GM13976 (cell line): ENCODE measurements at regions not wholly inside any gene's neighbourhood (a gene's known extent, or its start where the extent isn't known, plus 50 kb on each side); places are given as distances from the start of the nearest gene placed in this dataset.

Source experiments
- DNase-seq: peaks from one replicate; pipeline ENCODE4 v3.0.0; 2012; ENCODE audit warnings: low spot score
- in situ Hi-C: fragments of 300-500 bp; cut with MboI; formaldehyde crosslinking; loops from one replicate; pipeline ENCODE4 v1.12.0; 2022; ENCODE audit warnings: low sequenced_read_pairs, mixed read lengths, inconsistent platforms; ENCODE audit not compliant: unreplicated experiment
- TF ChIP-seq, protein P1 (sequence below): IDR thresholded peaks from 2 replicates; pipeline ENCODE4 v1.5.1; 2012; ENCODE audit warnings: borderline replicate concordance, mild to moderate bottlenecking; ENCODE audit not compliant: insufficient read depth; ENCODE audit errors: extremely low read depth, missing control alignments, control extremely low read depth

DNA sequence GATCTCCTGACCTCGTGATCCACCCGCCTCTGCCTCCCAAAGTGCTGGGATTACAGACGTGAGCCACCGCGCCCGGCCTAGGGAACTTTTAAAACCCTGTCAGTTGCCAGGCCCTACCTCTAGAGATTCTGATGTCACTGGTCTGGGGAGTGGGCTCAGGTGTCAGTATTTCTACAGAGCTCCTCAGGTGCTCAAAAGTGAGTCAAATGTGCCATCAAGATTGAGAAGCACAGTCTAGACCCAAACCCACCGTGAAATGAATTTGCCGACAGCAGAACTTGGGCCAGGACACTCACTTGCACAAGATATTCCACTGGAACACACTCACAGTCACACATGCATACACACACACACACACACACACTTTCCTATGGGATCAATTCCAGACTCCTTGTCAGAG is 215.5 kb downstream of the RRAGC start:
- TF ChIP-seq, protein P1, sequence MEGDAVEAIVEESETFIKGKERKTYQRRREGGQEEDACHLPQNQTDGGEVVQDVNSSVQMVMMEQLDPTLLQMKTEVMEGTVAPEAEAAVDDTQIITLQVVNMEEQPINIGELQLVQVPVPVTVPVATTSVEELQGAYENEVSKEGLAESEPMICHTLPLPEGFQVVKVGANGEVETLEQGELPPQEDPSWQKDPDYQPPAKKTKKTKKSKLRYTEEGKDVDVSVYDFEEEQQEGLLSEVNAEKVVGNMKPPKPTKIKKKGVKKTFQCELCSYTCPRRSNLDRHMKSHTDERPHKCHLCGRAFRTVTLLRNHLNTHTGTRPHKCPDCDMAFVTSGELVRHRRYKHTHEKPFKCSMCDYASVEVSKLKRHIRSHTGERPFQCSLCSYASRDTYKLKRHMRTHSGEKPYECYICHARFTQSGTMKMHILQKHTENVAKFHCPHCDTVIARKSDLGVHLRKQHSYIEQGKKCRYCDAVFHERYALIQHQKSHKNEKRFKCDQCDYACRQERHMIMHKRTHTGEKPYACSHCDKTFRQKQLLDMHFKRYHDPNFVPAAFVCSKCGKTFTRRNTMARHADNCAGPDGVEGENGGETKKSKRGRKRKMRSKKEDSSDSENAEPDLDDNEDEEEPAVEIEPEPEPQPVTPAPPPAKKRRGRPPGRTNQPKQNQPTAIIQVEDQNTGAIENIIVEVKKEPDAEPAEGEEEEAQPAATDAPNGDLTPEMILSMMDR = no peak
- DNase-seq = no peak
- in situ Hi-C loops = no loop called here

DNA sequence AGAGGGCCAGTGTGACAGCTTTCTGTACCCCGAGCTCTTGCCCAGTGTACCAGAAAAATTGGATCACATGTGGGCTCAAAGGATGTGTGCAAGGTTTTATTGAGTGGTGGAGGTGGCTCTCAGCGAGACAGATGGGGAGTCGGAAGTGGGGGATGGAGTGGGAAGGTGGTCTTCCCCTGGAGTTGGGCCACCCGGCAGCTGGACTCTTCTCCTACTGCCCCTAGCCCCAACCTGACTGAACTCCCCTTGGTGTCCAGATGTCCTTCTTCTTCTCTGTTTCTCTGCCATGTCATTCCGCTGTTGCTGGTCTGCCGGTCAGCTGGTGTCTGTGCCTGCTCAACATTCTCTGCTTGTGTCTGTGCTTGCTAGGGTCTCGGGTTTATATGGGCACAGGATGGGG is 217.9 kb downstream of the RRAGC start:
- in situ Hi-C loops = no loop called here
- TF ChIP-seq, protein P1 = no peak
- DNase-seq = no peak

DNA sequence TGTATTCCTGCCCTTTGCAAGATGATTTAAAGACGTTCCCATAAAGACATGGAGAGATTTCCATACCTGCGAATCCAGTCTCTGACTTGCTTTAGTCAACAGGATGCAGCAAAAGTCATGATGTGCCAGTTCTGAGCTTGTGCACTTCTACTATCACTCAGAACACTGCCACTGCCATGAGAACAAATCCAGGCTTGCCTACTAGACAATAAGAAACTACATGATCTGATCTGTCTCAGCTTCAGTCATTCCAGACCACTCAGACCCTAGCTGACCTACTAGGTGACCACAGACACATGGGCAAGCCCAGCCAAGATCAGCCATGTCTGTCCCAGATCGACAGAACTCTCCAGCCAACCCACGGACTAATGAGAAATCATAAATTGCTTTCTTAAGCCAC is 219.2 kb downstream of the RRAGC start:
- in situ Hi-C loops = no loop called here
- TF ChIP-seq, protein P1 = no peak

DNA sequence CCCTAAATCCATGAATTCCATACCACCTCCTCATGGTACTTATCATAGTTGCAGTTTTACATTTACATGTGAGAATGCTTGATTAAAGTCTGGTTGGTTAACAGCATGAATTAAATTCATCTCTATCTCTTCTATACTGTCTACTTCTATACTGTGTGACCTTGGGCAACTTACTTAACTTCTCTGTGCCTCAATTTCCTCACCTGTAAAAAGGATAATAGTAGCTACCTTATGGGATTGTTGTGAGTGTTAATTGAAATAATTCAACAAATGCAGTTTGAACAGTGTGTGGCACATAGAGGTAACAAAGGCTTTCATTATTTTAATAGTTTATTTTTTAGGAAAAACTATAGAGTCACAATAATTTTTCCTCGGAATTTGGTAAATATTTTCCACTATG is 231.3 kb downstream of the RRAGC start:
- no peak for DNase-seq
- in situ Hi-C loops = no loop called here
- TF ChIP-seq, protein P1 = no peak

More for the DNA sequence above, 219.2 kb downstream of the RRAGC start:
- no peak for DNase-seq

DNA sequence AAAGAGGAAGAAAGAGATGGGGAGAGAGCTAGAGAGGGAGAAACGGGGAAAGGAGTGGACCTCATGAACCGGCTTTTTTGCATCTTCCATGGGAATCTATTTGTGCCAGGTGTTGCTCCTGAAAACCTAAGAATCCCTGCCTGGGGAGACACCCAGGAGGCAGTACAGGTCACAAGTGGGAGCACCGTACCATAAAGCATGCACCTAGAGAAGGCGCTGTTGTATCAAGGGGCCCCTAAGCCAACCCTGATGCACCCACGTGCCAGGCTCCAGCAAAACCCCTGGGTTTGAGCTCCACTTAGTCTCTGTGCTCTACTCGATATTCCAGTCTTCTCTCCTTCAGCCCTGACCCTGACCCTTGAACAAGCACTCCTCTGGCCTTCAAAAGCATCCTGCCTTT is 233.6 kb downstream of the RRAGC start:
- in situ Hi-C loops = no loop called here
- no peak for DNase-seq
- TF ChIP-seq, protein P1 = no peak

DNA sequence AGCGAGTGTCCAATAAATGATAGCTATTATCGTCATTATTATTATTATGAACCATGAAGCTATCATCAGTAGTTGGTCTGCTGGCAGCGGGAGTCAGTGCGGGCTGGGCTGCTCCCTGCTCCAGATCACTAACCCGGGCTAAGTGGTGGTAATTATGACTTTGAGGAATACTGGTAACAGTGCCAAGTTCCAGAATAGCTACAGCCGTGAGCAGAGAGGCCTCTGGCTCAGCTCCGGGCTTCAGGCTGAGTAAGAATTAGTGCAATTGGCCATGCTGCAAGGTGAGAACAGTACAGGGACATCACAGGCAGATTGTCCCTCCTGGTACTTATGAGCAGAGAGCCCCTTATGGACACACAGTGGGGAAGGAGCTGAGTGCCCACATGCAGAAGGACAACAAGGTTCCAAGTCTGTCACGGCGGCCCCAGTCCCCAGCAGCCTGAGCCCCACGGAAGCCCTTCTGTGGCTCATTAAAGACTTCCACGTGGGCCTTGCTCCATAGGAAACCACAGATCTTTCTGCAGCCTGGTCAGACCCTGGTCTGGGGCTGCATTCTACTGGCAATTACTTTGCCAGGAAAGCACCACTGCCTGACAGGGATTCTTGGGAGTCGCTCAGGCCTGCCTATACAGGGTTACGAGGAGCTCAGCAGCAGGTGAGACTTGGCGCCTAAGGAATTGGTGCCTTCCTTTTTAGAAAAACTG is 235.1 kb downstream of the RRAGC start:
- TF ChIP-seq, protein P1 = no peak
- in situ Hi-C loops = loop anchor here (25.0 kb wide), 1 partner anchor 188 kb away; no protein-coding TSS in a partner anchor
- DNase-seq = no peak
